ENCODE measurements at regions not wholly inside any gene's neighbourhood (a gene's known extent, or its start where the extent isn't known, plus 50 kb on each side); places are given as distances from the start of the nearest gene placed in this dataset.

GRCh38 chrY:16136581-16137298 lies 1612.4 kb downstream of the NLGN4Y start:
- peak; percentile 96 for ATAC-seq
- Mint-ChIP-seq H3K4me1 (peaks cover 16% of the 10 kb centered on the region), H3K36me3 (ENCODE audit: low read depth) (peaks cover 22% of the 10 kb centered on the region; the same call in 2 of the 3 replicates), H3K27ac (peak overlapping the region; percentile 70; the same call in 1 of the 2 replicates), H3K9me3 (peaks cover 13% of the 10 kb centered on the region; the same call in 2 of the 3 replicates), H3K4me3 (no peak overlapping the region), H3K27me3 (ENCODE audit: insufficient read depth, low read depth, poor library complexity) (peaks cover 1% of the 10 kb centered on the region)
- no peak overlapping the region for H3K4me2 ChIP-seq
- no peak overlapping the region for H3K4me3 ChIP-seq
- TF ChIP-seq EZH2 (IDR thresholded peaks at IDR 0.05; ENCODE audit: low read depth, unreplicated experiment) = no peak
- TF ChIP-seq NANOG (IDR thresholded peaks at IDR 0.05; ENCODE audit: borderline replicate concordance) = peak; percentile 63; the same call in 1 of the 2 replicates
- H4K20me1 ChIP-seq (replicated peaks; ENCODE audit: insufficient read depth) = no peaks in the 10 kb centered on the region
- no peaks in the 10 kb centered on the region for H3K79me2 ChIP-seq (replicated peaks; ENCODE audit: insufficient read depth)
- peak overlapping the region; percentile 42; the same call in 1 of the 2 replicates for H3K27ac ChIP-seq (ENCODE audit: low read depth)
- H3F3A ChIP-seq (replicated peaks; ENCODE audit: low read depth) = no peaks in the 10 kb centered on the region
- H2AFZ ChIP-seq = no peak overlapping the region
- H3K36me3 ChIP-seq (ENCODE audit: insufficient read depth) = no peaks in the 10 kb centered on the region
- peaks cover 4% of the 10 kb centered on the region; the same call in 1 of the 2 replicates for H3K9me2 ChIP-seq (ENCODE audit: insufficient read depth)
- peaks cover 10% of the 10 kb centered on the region; the same call in 1 of the 2 replicates for H3K4me1 ChIP-seq (ENCODE audit: insufficient read depth)
- H3K27me3 ChIP-seq (ENCODE audit: insufficient read depth) = no peaks in the 10 kb centered on the region
- peak; percentile 65 for DNase-seq (ENCODE audit: low spot score)

GRCh38 chrY:16157801-16158200 lies 1633.5 kb downstream of the NLGN4Y start:
- Histone ChIP-seq H3K27ac (ENCODE audit: low read depth) (no peak overlapping the region), H3K36me3 (ENCODE audit: insufficient read depth) (no peaks in the 10 kb centered on the region), H2AFZ (no peak overlapping the region), H3F3A (replicated peaks; ENCODE audit: low read depth) (no peaks in the 10 kb centered on the region), H3K79me2 (replicated peaks; ENCODE audit: insufficient read depth) (no peaks in the 10 kb centered on the region), H3K4me3 (no peak overlapping the region), H3K4me1 (ENCODE audit: insufficient read depth) (no peaks in the 10 kb centered on the region), H3K27me3 (ENCODE audit: insufficient read depth) (no peaks in the 10 kb centered on the region), H3K9me2 (ENCODE audit: insufficient read depth) (no peaks in the 10 kb centered on the region), H3K4me2 (no peak overlapping the region), H4K20me1 (replicated peaks; ENCODE audit: insufficient read depth) (no peaks in the 10 kb centered on the region)
- H3K27me3 Mint-ChIP-seq (ENCODE audit: insufficient read depth, low read depth, poor library complexity) = no peaks in the 10 kb centered on the region
- H3K36me3 Mint-ChIP-seq (ENCODE audit: low read depth) = peaks cover 6% of the 10 kb centered on the region; the same call in 1 of the 3 replicates
- no peaks in the 10 kb centered on the region for H3K4me1 Mint-ChIP-seq
- no peak overlapping the region for H3K4me3 Mint-ChIP-seq
- ATAC-seq = no peak
- no peak overlapping the region for H3K27ac Mint-ChIP-seq
- DNase-seq (ENCODE audit: low spot score) = no peak
- H3K9me3 Mint-ChIP-seq = peaks cover 6% of the 10 kb centered on the region; the same call in 1 of the 3 replicates
- no peak for TF ChIP-seq CTCF (conservative IDR thresholded peaks at IDR 0.05; ENCODE audit: low read depth in 2 of 2)
- no peak for TF ChIP-seq ZNF462 (CRISPR knock-in tag; IDR thresholded peaks at IDR 0.05)
- no peak for TF ChIP-seq EZH2 (IDR thresholded peaks at IDR 0.05; ENCODE audit: low read depth, unreplicated experiment)
- TF ChIP-seq ZNF331 (CRISPR knock-in tag; IDR thresholded peaks at IDR 0.05; ENCODE audit: low read depth) = no peak
- TF ChIP-seq CREB1 (CRISPR knock-in tag; IDR thresholded peaks at IDR 0.05; ENCODE audit: low read depth) = no peak
- no peak for TF ChIP-seq EZH2phosphoT487 (IDR thresholded peaks at IDR 0.05; ENCODE audit: unreplicated experiment)
- TF ChIP-seq, protein P1, sequence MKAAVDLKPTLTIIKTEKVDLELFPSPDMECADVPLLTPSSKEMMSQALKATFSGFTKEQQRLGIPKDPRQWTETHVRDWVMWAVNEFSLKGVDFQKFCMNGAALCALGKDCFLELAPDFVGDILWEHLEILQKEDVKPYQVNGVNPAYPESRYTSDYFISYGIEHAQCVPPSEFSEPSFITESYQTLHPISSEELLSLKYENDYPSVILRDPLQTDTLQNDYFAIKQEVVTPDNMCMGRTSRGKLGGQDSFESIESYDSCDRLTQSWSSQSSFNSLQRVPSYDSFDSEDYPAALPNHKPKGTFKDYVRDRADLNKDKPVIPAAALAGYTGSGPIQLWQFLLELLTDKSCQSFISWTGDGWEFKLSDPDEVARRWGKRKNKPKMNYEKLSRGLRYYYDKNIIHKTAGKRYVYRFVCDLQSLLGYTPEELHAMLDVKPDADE (IDR thresholded peaks at IDR 0.05) = no peak
- TF ChIP-seq STAT1 (IDR thresholded peaks at IDR 0.05; ENCODE audit: unreplicated experiment) = no peak
- no peak for TF ChIP-seq NANOG (IDR thresholded peaks at IDR 0.05; ENCODE audit: borderline replicate concordance)

All from GM23338 (cell line).